ENCODE measurements at regions not wholly inside any gene's neighbourhood (a gene's known extent, or its start where the extent isn't known, plus 50 kb on each side); places are given as distances from the start of the nearest gene placed in this dataset.

DNA sequence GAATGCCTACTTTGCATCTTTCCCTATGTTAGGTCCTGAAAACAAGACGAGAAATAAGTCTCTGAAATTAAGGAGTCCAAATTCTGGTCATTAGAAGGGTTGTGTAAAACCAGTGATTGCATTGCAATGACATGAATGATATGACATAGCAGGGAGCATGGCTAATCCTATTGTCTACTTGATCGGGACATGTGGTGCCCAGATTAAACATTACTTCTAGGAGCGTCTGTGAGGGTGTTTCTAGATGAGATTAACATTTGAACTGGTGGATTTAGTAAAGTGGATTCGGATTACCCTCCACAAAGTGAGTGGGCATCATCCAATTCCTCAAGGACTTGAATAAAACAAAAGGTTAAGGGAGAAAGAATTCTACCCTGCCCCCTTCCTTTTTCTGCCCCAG, 434.9 kb upstream of the KLF6 start:
- Histone ChIP-seq H3K4me3 (ENCODE audit: low read depth, low read length) (no peak overlapping the region), H3K36me3 (ENCODE audit: control insufficient read depth in 2 of 2, insufficient read depth in 1 of 2, low read length in 2 of 2) (no peaks in the 10 kb centered on the region), H3K9me3 (ENCODE audit: control insufficient read depth, insufficient read depth, low read depth, low read length) (no peaks in the 10 kb centered on the region), H3K4me1 (ENCODE audit: control insufficient read depth, insufficient read depth, low read length) (no peaks in the 10 kb centered on the region), H3K27ac (ENCODE audit: extremely low read depth, low read depth, low read length) (no peak overlapping the region)
- TF ChIP-seq ZNF514 (tag by site-specific recombination; IDR thresholded peaks at IDR 0.05) = no peak
- no peak for TF ChIP-seq SCRT2 (tag by site-specific recombination; IDR thresholded peaks at IDR 0.05)
- TF ChIP-seq MZF1 (tag by site-specific recombination; IDR thresholded peaks at IDR 0.05; ENCODE audit: borderline replicate concordance) = no peak
- TF ChIP-seq, protein P1, sequence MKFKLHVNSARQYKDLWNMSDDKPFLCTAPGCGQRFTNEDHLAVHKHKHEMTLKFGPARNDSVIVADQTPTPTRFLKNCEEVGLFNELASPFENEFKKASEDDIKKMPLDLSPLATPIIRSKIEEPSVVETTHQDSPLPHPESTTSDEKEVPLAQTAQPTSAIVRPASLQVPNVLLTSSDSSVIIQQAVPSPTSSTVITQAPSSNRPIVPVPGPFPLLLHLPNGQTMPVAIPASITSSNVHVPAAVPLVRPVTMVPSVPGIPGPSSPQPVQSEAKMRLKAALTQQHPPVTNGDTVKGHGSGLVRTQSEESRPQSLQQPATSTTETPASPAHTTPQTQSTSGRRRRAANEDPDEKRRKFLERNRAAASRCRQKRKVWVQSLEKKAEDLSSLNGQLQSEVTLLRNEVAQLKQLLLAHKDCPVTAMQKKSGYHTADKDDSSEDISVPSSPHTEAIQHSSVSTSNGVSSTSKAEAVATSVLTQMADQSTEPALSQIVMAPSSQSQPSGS (tag by site-specific recombination; IDR thresholded peaks at IDR 0.05; ENCODE audit: low read depth) = no peak
- TF ChIP-seq ZNF585B (tag by site-specific recombination; IDR thresholded peaks at IDR 0.05) = no peak
- no peak for TF ChIP-seq ZNF394 (tag by site-specific recombination; IDR thresholded peaks at IDR 0.05; ENCODE audit: borderline replicate concordance)
- TF ChIP-seq, protein P2, sequence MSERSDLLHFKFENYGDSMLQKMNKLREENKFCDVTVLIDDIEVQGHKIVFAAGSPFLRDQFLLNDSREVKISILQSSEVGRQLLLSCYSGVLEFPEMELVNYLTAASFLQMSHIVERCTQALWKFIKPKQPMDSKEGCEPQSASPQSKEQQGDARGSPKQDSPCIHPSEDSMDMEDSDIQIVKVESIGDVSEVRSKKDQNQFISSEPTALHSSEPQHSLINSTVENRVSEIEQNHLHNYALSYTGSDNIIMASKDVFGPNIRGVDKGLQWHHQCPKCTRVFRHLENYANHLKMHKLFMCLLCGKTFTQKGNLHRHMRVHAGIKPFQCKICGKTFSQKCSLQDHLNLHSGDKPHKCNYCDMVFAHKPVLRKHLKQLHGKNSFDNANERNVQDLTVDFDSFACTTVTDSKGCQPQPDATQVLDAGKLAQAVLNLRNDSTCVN (tag by site-specific recombination; optimal IDR thresholded peaks at IDR 0.05) = no peak
- no peak for TF ChIP-seq ZBTB48 (tag by site-specific recombination; IDR thresholded peaks at IDR 0.05)
- TF ChIP-seq ZNF155 (tag by site-specific recombination; IDR thresholded peaks at IDR 0.05) = no peak
- no peak for TF ChIP-seq HOXA7 (CRISPR knock-in tag; IDR thresholded peaks at IDR 0.05; ENCODE audit: borderline replicate concordance)
- TF ChIP-seq, protein P3, sequence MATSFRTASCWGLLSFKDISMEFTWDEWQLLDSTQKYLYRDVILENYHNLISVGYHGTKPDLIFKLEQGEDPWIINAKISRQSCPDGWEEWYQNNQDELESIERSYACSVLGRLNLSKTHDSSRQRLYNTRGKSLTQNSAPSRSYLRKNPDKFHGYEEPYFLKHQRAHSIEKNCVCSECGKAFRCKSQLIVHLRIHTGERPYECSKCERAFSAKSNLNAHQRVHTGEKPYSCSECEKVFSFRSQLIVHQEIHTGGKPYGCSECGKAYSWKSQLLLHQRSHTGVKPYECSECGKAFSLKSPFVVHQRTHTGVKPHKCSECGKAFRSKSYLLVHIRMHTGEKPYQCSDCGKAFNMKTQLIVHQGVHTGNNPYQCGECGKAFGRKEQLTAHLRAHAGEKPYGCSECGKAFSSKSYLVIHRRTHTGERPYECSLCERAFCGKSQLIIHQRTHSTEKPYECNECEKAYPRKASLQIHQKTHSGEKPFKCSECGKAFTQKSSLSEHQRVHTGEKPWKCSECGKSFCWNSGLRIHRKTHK (tag by site-specific recombination; IDR thresholded peaks at IDR 0.05) = no peak
- no peak for TF ChIP-seq GFI1B (tag by site-specific recombination; IDR thresholded peaks at IDR 0.05)
- no peak for TF ChIP-seq ZNF626 (tag by site-specific recombination; IDR thresholded peaks at IDR 0.05)
- no peak for TF ChIP-seq YY1 (tag by site-specific recombination; IDR thresholded peaks at IDR 0.05)
- TF ChIP-seq ZNF791 (tag by site-specific recombination; IDR thresholded peaks at IDR 0.05) = no peak
- TF ChIP-seq, protein P4, sequence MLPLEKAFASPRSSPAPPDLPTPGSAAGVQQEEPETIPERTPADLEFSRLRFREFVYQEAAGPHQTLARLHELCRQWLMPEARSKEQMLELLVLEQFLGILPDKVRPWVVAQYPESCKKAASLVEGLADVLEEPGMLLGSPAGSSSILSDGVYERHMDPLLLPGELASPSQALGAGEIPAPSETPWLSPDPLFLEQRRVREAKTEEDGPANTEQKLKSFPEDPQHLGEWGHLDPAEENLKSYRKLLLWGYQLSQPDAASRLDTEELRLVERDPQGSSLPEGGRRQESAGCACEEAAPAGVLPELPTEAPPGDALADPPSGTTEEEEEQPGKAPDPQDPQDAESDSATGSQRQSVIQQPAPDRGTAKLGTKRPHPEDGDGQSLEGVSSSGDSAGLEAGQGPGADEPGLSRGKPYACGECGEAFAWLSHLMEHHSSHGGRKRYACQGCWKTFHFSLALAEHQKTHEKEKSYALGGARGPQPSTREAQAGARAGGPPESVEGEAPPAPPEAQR (tag by site-specific recombination; IDR thresholded peaks at IDR 0.05) = no peak
- TF ChIP-seq, protein P5, sequence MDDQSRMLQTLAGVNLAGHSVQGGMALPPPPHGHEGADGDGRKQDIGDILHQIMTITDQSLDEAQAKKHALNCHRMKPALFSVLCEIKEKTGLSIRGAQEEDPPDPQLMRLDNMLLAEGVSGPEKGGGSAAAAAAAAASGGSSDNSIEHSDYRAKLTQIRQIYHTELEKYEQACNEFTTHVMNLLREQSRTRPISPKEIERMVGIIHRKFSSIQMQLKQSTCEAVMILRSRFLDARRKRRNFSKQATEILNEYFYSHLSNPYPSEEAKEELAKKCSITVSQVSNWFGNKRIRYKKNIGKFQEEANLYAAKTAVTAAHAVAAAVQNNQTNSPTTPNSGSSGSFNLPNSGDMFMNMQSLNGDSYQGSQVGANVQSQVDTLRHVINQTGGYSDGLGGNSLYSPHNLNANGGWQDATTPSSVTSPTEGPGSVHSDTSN (CRISPR knock-in tag; IDR thresholded peaks at IDR 0.05) = no peak
- no peak for TF ChIP-seq ZNF792 (tag by site-specific recombination; IDR thresholded peaks at IDR 0.05)
- no peak for TF ChIP-seq ZNF140 (tag by site-specific recombination; IDR thresholded peaks at IDR 0.05)
- POLR2A ChIA-PET = no interaction called here
- CTCF ChIA-PET = no interaction called here

DNA sequence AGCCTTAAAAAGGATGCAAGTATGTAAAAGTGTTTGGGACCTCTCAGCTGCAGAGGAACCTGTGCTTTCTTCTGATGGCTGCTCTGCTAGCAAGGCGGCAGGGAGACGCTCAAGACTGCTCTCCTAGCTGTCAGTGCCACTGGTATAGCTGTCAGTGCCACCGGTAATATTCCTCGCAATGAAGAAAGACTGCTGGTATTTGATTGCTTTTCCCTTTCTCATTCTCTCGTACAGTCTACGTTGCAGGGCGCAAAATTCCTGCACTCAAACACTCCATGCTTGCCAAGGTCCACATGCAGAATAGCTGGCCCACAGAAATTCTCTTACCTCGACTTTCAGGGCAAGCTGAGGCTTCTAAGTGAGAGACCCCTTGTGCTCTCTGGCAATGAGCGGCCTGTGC, 432.6 kb upstream of the KLF6 start:
- H3K9me3 ChIP-seq (ENCODE audit: control insufficient read depth, insufficient read depth, low read depth, low read length) = no peaks in the 10 kb centered on the region
- CTCF ChIA-PET = no interaction called here
- no peak overlapping the region for H3K27ac ChIP-seq (ENCODE audit: extremely low read depth, low read depth, low read length)
- POLR2A ChIA-PET = no interaction called here
- H3K4me1 ChIP-seq (ENCODE audit: control insufficient read depth, insufficient read depth, low read length) = no peaks in the 10 kb centered on the region
- no peaks in the 10 kb centered on the region for H3K36me3 ChIP-seq (ENCODE audit: control insufficient read depth in 2 of 2, insufficient read depth in 1 of 2, low read length in 2 of 2)
- H3K4me3 ChIP-seq (ENCODE audit: low read depth, low read length) = no peak overlapping the region
- TF ChIP-seq, protein P6, sequence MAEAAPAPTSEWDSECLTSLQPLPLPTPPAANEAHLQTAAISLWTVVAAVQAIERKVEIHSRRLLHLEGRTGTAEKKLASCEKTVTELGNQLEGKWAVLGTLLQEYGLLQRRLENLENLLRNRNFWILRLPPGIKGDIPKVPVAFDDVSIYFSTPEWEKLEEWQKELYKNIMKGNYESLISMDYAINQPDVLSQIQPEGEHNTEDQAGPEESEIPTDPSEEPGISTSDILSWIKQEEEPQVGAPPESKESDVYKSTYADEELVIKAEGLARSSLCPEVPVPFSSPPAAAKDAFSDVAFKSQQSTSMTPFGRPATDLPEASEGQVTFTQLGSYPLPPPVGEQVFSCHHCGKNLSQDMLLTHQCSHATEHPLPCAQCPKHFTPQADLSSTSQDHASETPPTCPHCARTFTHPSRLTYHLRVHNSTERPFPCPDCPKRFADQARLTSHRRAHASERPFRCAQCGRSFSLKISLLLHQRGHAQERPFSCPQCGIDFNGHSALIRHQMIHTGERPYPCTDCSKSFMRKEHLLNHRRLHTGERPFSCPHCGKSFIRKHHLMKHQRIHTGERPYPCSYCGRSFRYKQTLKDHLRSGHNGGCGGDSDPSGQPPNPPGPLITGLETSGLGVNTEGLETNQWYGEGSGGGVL (tag by site-specific recombination; IDR thresholded peaks at IDR 0.05) = no peak
- TF ChIP-seq ZNF214 (tag by site-specific recombination; IDR thresholded peaks at IDR 0.05; ENCODE audit: borderline replicate concordance) = no peak
- no peak for TF ChIP-seq ZNF175 (tag by site-specific recombination; IDR thresholded peaks at IDR 0.05)
- TF ChIP-seq, protein P1 (tag by site-specific recombination; IDR thresholded peaks at IDR 0.05; ENCODE audit: low read depth) = no peak
- TF ChIP-seq ZNF132 (tag by site-specific recombination; IDR thresholded peaks at IDR 0.05; ENCODE audit: borderline replicate concordance) = no peak
- TF ChIP-seq ZFP41 (tag by site-specific recombination; IDR thresholded peaks at IDR 0.05; ENCODE audit: borderline replicate concordance) = no peak
- no peak for TF ChIP-seq ZNF521 (tag by site-specific recombination; IDR thresholded peaks at IDR 0.05)
- TF ChIP-seq ZNF571 (tag by site-specific recombination; IDR thresholded peaks at IDR 0.05) = no peak
- no peak for TF ChIP-seq OSR2 (tag by site-specific recombination; IDR thresholded peaks at IDR 0.05)
